ELR (cell line): ENCODE measurements at regions not wholly inside any gene's neighbourhood (a gene's known extent, or its start where the extent isn't known, plus 50 kb on each side); places are given as distances from the start of the nearest gene placed in this dataset.

Experiments
- DNase-seq: peaks from one replicate; pipeline ENCODE4 v3.0.0-alpha.2; 2015; ENCODE audit warnings: low read depth

DNA sequence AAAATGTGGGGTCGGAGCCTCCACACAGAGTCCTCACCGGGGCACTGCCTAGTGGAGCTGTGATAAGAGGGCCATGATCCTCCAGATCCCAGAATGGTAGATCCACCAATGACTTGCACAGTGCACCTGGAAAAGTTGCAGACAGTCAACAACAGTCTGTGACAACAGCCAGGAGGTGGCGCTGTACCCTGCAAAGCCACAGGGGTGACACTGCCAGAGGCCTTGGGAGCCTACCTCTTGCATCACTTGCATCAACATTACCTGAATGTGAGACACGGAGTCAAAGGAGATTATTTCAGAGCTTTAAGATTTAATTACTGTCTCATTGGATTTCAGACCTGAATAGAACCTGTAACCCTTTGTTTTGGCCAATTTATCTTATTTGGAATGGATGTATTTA lies 614.1 kb upstream of the CDH9 start:
- no peak for DNase-seq

DNA sequence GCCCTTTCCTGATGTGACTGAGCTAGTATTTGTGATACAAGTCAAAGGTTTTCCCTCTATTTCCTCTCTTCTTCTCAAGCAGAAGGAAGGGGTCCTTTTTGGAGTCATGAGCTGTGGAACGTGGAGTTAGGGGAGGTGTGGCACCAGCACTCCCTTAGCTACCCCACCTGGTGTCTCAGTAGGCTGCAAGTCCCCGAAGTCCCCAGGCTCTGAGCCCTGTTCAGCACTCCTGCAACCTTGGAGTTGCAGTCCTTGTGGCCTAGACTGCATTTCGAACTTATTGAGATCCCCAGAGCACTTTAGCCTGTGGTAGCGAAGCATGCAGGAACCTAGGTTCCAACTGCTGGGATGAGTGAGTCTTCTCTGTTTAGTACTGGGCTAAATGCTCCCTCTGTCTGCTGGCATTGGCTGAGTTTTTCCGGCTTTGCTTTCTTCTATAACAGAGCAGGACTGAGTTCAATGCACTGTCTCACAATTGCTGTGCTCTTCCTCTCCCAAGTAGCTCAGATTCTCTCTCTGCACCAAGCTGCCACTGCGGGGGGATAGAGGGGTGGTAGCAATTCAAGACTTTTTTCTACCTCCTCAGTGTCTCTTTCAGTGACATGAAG lies 600.7 kb upstream of the CDH9 start:
- peak; percentile 3 for DNase-seq

DNA sequence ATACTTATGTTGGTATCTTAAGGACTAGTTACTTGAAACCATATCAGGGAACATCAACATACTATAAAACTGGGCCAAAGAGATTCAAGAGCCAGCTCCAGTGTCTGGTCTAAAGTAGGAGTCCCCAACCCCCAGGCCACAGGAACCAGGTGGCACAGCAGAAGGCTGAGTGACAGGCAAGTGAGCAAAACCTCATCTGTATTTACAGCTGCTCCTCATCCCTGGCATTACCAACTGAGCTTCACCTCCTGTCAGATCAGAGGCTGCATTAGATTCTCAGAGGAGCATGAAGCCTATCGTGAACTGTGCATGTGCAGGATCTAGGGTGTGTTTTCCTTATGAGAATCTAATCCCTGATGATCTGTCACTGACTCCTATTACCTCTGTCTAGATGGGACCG lies 581.6 kb upstream of the CDH9 start:
- no peak for DNase-seq

DNA sequence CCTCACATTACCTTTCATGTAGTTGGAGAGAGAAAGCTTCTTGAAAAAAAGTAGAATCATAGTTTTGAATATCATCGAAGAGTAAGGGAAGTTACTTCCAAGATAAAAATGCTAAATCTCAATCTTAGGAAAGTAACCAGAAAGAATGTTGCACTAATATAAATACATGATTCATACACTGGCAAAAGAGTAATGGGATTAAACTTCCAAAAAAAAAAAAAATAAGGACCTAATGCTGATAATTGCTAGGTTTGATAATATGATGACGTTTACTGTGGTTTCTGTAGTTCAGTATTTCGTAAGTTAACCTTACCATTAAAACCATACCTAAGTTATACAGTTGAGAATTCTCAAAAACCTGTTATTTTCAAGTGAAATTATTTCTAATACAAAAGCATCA lies 573.8 kb upstream of the CDH9 start:
- no peak for DNase-seq

DNA sequence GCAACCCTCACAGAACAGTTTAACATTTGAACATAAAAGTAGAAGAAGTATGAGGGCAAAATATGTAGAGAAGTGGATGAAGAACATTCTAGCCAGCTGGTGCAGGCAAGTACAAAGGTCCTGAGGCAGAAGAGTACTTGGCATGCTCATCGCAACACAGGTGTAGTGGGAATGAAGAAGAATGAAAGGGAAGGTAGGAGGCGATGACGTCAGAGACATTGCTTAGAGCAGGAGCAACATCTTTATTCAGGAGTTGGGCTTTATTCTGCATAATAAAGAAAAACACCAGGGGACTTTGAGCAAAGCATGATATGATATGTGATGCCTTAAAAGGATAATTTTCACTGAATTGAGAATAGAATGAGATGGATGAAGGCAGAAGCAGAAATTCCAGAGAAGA lies 570.6 kb upstream of the CDH9 start:
- DNase-seq = no peak

DNA sequence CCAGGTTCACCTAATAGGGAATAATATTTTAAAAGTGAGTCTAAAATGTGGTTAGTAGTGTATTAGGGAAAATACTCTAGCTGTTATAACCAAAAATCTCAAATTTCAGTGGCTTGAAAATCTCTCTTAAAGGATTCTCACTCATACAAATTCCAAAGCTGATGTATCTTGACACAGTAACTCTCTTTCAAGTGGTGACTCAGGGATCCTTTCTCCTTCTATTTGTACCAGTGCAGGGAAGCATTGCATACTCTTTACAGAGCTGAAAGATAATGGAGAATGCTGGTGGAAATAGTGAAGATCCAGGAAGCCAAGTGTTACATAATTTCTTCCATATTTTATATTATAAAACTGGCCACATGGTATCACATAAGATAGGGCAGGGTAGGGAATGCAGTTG lies 560.2 kb upstream of the CDH9 start:
- DNase-seq = peak; percentile 2

DNA sequence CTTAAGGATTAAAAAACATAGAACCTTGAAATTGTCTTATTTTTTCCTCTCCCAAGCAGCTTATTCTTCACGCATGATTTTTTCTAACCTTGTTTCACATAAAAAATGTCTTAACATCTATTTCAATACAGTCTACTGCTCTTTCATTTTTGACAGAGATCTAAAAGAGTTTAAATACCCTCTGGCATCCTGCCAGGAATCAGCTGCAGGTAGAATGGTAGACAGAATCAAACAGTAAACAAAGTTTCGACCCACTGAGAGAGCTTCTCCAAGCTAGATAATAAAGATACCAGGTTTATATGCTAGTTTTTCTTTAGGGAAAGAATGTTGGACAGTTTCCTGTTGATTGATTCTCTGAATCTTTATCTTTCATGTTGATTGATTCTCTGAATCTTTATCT lies 555.8 kb upstream of the CDH9 start:
- no peak for DNase-seq

DNA sequence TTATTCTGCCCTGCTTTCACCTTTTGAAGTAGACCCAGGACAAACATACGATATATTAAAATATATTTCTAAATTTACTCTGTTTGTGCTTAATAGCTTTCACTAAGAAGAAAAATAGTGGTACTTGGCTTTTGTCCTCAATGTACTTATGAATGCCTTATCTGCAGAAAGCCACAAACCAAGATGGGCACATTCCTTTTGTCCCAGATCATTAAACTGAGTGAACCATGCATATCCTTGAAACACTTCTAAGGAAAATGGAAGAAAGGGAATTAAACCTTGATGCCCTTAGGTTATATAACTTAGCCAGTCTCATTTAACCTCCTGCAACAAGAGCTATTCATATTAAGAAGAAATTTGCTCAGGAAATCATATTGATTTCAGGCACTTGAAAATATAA lies 553.8 kb upstream of the CDH9 start:
- DNase-seq = peak; percentile 40

DNA sequence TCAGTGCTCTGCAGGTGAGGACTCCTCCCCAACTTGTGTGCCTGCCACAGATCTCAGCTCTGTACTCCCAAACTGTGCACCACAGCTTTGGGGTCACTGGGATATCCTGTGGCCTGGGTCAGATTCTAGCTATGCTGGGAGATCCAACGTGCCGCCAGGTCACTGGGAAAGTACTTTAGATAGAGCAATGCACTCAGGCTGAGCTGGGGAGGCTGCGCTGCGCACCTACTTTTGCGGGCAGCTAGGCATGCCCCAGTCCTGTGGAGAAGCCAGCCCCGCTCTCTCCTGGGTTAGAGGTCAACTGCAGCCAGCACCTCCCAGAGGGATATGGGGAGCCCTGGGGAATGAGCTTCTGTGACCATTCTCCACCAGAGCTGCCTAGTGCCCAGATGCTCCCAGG lies 552.1 kb upstream of the CDH9 start:
- DNase-seq = no peak

DNA sequence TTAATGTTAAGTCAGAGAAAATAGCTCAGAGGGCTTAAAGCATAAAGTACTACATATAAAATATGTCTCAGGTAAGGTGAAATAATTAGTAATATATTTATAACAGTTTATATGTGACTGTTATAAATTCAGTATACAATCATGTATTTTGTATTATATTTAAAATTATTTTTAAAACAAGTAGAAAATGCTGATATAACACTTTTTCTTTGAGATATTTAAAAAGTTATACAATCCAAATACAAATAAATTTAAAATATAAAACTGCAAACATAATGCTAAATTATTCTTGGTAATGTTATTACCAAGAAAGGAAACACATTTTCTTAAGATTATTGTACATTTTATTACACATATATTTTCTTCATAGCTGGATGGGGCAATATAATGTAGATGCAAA lies 539.9 kb upstream of the CDH9 start:
- no peak for DNase-seq

DNA sequence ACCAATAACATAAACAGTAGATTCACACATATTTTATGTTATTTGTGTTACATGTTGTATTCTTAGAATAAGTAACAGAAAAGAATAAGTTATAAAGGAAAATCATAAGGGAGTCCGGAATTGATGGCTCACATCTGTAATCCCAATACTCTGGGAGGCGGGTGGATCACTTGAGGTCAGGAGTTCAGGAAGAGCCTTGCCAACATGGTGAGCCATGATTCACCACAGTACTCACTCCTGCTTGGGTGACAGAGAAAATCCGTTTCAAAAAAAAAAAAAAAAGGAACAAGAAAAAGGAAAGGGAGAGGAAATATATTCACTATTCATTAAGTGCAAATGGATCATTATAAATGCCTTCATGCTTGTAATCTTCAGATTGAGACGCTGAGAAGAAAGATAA lies 533.3 kb upstream of the CDH9 start:
- DNase-seq = no peak

DNA sequence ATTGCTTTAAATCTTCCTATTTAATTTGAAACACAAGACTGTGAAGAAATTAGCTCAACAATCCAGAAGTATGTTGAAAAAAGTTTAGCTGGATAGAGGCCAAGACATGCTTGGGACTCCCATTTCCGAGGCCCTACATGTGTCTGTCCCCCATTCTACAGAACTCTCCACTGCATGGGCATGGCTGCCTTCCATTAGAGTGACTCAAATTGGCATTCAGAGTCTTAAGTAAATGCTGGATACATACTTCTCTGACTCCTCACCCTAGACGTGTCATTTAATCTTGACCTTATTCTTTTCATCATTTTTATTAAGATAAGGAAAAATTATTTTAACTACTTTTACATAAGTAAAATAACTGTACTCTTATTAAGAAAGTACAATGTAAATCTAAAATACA lies 530.4 kb upstream of the CDH9 start:
- peak; percentile 9 for DNase-seq

DNA sequence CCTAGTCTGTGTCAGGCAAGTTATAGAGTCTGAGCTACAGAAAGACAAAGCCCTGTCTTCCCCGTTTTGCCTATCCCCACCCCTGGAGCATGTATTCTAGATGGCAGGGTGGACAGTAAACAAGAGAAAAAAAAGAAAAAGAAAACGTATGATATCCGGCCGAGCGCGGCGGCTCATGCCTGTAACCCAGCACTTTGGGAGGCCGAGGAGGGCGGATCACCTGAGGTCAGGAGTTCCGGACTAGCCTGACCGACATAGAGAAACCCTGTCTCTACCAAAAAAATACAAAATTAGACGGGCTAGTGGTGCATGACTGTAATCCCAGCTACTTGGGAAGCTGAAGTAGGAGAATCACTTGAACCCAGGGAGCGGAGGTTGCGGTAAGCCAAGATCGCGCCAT lies 523.0 kb upstream of the CDH9 start:
- DNase-seq = no peak

DNA sequence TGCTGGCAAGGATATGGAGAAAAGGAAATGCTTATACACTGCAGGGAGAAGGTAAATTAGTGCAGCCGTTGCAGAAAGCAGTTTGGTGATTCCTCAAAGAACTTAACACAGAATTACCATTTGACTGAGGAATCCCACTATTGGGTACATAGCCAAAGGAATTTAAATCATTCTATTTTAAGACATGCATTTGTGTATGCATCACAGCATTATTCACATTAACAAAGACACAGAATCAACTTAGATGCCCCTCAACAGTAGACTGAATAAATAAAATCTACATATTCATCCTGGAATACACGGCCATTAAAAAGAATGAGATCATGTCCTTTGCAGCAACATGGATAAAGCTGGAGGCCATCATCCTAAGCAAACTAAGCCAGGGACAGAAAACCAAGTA lies 510.1 kb upstream of the CDH9 start:
- no peak for DNase-seq

DNA sequence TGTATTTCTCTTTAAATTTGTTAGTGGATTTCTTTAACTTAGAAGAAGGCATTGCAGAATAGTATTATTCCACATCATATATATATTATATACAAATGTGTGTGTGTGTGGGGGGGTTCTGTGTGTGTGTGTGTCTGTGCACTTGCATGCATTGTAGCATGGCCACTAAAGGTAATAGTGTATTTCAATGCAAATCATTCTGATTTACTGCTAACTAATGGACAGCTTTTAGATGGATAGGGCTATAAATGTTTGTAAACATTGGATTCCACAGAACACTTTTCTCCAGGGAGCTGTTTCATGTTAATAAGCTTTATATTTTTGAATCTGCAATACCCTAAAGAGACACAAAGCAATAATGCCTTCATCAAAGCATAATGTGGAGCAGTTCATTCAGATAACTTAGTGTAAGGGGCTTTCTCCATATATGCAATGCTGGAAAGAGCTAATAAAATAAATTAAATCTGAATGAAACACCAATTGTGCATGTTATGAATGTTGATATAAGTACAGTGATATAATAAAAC lies 496.7 kb upstream of the CDH9 start:
- DNase-seq = no peak

DNA sequence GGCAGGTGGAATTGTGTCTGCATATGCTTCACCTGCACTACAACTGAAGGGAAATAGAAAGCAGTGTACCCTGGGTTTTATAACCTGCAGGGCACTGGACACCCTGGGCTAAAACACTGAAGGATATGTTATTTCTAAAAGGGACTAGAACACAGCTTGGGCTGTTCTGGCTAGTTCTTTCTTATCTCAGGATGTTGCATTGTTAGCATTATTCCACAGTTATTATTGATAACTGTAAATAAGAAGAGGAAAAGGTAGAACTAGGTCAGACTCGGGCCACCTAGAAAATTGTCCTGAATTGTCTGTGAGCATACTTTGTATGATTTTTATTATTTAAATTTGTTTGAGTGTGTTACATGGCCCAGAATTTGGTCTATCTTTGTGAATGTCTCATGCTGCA lies 493.9 kb upstream of the CDH9 start:
- no peak for DNase-seq

DNA sequence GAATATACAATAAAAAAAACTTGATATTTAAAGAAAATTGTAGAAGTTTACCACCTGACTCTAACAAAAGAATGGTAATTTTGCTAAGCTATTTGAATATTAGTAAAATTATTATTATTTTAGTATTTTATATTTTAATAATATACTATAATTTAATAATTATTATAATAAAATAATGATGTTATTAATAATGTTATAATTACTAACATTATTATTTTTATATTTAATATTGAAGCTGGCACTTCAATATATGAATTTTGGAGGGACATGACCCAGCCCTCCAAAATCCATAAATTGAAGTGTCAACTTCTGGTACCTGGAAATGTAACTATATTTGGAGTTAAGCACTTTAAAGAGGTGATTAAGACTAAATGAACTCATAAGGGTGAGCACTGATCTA lies 486.1 kb upstream of the CDH9 start:
- DNase-seq = no peak

DNA sequence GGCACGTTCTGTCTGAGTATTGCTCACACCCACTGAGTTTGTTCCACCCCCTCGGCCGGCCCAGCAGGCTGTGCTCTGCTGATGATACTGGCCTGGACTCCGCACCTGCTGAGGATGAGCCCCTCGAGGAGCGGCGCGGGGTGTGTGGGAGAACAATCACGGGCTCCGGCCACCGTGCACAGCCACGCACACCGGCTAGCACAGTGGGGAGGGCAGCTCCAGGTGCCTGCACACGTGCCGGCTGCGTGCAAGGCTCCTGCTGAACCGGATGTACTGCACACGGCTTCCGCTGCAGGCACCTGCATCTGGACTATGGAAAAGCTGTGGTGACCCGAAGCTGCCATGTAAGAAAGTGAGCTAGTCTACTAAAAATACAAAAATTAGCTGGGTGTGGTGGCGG lies 485.2 kb upstream of the CDH9 start:
- DNase-seq = no peak

DNA sequence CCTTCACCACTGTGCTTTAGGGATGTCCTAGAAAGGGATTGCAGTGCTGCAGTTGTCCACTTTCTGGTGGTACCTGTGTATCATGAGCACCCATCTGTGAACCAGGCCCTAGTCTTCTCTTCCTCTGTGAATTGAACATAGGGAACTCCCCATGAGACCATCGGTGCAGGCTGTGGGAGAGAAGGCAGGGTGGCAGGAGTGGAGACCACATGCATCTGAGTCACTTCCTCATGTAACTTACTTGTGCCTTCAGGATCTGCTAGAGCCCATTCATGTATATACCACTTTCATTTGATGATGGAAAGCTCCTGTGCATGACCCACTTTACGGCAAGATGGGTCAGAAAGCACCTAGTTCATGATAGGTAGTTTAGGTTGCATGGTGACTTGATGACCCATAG lies 478.1 kb upstream of the CDH9 start:
- DNase-seq = peak; percentile 0

DNA sequence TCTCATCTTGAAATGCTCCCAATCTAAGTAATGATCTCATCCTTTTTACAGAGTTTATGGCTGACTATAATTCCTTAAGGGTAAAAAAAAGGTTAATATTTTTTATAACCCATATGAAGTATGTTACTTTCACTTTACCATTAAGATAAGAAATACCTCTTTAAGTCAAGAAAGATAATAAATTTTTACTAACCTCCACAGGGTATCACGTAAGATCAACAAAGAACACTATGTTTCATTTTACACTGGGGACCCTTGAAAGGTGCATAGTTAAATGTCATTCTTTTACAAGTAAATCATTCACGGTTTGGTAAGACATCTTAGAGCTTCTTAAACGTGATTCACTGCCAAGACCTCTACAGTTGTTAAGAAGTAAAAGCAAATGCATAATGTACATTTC lies 472.7 kb upstream of the CDH9 start:
- DNase-seq = no peak

DNA sequence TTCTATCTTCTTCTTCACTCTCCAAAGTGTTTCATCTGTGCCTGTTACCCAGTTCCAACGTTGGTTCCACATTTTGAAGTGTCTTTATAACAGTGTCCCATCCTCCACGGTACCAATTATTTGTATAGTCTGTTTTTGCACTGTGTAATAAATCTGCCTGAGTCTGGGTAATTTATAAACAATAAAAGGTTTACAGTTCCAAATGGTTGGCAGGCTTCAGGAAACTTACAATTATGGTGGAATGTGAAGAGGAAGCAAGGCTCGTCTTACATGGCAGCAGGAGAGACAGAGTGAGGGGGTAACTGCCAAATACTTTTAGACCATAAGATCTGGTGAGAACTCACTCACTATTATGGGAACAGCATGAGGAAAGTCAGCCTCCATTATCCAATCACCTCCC lies 465.4 kb upstream of the CDH9 start:
- DNase-seq = no peak

DNA sequence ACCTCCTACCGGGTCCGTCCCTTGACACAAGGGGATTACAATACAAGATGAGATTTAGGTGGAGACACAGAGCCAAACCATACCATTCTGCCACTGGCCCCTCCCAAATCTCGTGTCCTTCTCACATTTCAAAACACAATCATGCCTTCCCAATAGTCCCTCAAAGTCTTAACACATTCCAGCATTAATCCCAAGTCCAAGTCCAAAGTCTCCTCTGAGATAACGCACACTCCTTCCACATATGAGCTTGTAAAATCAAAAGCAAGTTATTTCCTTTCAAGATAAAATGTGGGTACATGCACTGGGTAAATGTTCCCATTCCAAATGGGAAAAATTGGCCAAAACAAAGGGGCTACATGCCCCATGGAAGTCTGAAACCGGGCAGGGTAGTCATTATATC lies 463.9 kb upstream of the CDH9 start:
- no peak for DNase-seq

DNA sequence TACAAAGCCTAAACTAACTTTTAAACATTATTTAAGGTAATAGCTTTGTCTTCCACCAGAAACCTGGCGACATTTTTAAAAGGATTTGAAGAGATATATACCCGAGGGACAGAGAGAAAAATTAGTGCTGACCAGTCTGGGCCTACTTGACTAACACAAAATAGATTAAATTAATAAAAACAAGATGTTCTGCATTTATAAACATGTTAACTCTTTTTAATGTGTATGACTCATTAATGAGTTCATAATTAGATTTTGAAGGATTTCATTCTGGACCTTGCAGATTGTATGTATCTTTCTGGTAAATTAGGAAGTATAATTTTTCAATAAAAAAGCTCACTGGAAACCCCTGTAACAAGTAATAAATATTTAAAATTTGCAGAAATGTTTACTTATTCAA lies 459.1 kb upstream of the CDH9 start:
- no peak for DNase-seq

DNA sequence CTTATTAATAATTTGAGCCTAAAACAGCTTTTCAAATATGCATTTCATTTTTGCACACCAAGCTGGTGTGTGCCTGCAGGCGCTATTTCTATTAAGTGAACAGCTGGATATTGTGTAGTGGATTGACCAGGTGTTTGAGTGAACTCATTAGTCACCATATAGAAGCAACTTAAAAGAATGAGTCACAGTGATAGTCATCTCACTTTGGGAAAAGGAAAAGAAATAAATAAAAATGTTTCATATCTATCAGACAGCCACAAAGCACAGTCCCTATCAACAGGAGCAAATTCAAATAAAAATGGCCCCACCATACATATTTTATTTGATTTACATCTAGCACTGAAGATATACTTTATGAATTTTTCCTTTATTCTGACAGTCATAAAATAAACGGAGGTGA lies 456.5 kb upstream of the CDH9 start:
- peak; percentile 49 for DNase-seq
